GM12878 (cell line): ENCODE measurements at regions not wholly inside any gene's neighbourhood (a gene's known extent, or its start where the extent isn't known, plus 50 kb on each side); places are given as distances from the start of the nearest gene placed in this dataset.
A peak's percentile ranks its signal among the peaks of the same experiment; 100 is the strongest.

Experiments
- ATAC-seq: fragments of 200-7000 bp; cut with Tn5 transposase; 3 replicates; pipeline ENCODE4 v1.9.1; 2020; ENCODE audit warnings: mild to moderate bottlenecking, moderate library complexity
- BruUV-seq: library from RNA; stranded (reverse); fragments of 400-500 nt; replicated peaks from 2 replicates; lab custom pipeline; 2021; lab: Mats Ljungman, UMichigan
- CTCF ChIA-PET: fragments of 300-600 bp; sonication (Branson Sonifier 250); formaldehyde crosslinking; extraction: SDS; loops from one replicate; lab custom pipeline; 2021; ENCODE audit warnings: inconsistent platforms; lab: Yijun Ruan, JAX
- POLR2A ChIA-PET: fragments of 350-600 bp; formaldehyde crosslinking; extraction: SDS; loops from one replicate; lab custom pipeline; 2021; ENCODE audit warnings: inconsistent platforms; lab: Charles Lee
- RAD21 ChIA-PET: fragments of 300-600 bp; sonication (Branson Sonifier 250); formaldehyde crosslinking; loops from one replicate; lab custom pipeline; 2023; ENCODE audit warnings: antibody characterized with exemption; ENCODE audit not compliant: unreplicated experiment; lab: Charles Lee
- SMC1A ChIA-PET: fragments of 300-600 bp; sonication (Branson Sonifier 250); formaldehyde crosslinking; loops from one replicate; lab custom pipeline; 2023; ENCODE audit not compliant: unreplicated experiment, uncharacterized antibody; lab: Charles Lee
- DNase-seq: peaks from one replicate; pipeline ENCODE4 v3.0.0-alpha.2; 2011; ENCODE audit warnings: low read depth, low spot score
- FAIRE-seq: peaks from 3 replicates; lab custom pipeline; 2011; peaks lifted over from hg19 to GRCh38; lab: Jason Lieb, UNC
- H2AFZ ChIP-seq: 2 replicates; pipeline ENCODE4 v1.6.0; 2011; ENCODE audit warnings: low read depth, low read length, control low read depth; ENCODE audit not compliant: control insufficient read depth
- H3K27ac ChIP-seq: 2 replicates; pipeline ENCODE4 v1.5.1; 2011; ENCODE audit warnings: control low read depth; ENCODE audit not compliant: control insufficient read depth, insufficient read depth
- H3K27me3 ChIP-seq, 2 experiments: replicated peaks in 1 of 2; 2 replicates each; pipeline versions ENCODE4 v1.6.0 to v1.6.1; 2011; ENCODE audit warnings: low read length in 1 of 2; ENCODE audit not compliant: control insufficient read depth in 2 of 2, insufficient read depth in 2 of 2
- H3K36me3 ChIP-seq, 2 experiments: 2 replicates each; pipeline ENCODE4 v1.5.1; 2011; ENCODE audit warnings: low read length in 1 of 2; ENCODE audit not compliant: control insufficient read depth in 2 of 2, insufficient read depth in 2 of 2
- H3K4me1 ChIP-seq: 2 replicates; pipeline ENCODE4 v1.6.1; 2011; ENCODE audit warnings: mild to moderate bottlenecking, low read length, moderate library complexity, mixed read lengths; ENCODE audit not compliant: control insufficient read depth, insufficient read depth
- H3K4me2 ChIP-seq: 2 replicates; pipeline ENCODE4 v1.6.0; 2011; ENCODE audit warnings: control low read depth; ENCODE audit not compliant: control insufficient read depth, insufficient read depth
- H3K4me3 ChIP-seq: fragments of 200-600 bp; sonication (generic); 2 replicates; pipeline ENCODE4 v1.5.1; 2016
- H3K79me2 ChIP-seq: 2 replicates; pipeline ENCODE4 v1.6.0; 2011; ENCODE audit warnings: low read length; ENCODE audit not compliant: control insufficient read depth, insufficient read depth
- H3K9ac ChIP-seq: 2 replicates; pipeline ENCODE4 v1.8.0; 2011; ENCODE audit warnings: low read length, control low read depth, mixed read lengths; ENCODE audit not compliant: control insufficient read depth, insufficient read depth
- H3K9me3 ChIP-seq: replicated peaks from 3 replicates; pipeline ENCODE4 v1.5.1; 2011; ENCODE audit warnings: mild to moderate bottlenecking, low read length; ENCODE audit not compliant: control insufficient read depth, insufficient read depth
- H4K20me1 ChIP-seq: 2 replicates; pipeline ENCODE4 v1.6.0; 2011; ENCODE audit not compliant: control insufficient read depth, insufficient read depth
- CBX5 ChIP-seq: sonication (generic); IDR thresholded peaks from 2 replicates; pipeline ENCODE4 v1.6.1; 2016; ENCODE audit warnings: low read depth, moderate library complexity, mild to moderate bottlenecking, inconsistent platforms
- ESRRA ChIP-seq: IDR thresholded peaks from 2 replicates; pipeline ENCODE4 v1.6.1; 2012; ENCODE audit warnings: mild to moderate bottlenecking, low read length, improper control_type of control experiment
- GABPA ChIP-seq: IDR thresholded peaks from 2 replicates; pipeline ENCODE4 v1.6.1; 2014; ENCODE audit warnings: antibody characterized with exemption, low read depth, mild to moderate bottlenecking, inconsistent platforms
- HDAC2 ChIP-seq: fragments of 200-600 bp; sonication (generic); IDR thresholded peaks from 2 replicates; pipeline ENCODE4 v1.6.1; 2017
- MTA2 ChIP-seq: fragments of 450-650 bp; IDR thresholded peaks from 2 replicates; pipeline ENCODE4 v1.6.1; 2016; ENCODE audit warnings: low read depth, mild to moderate bottlenecking, moderate library complexity
- NR2F1 ChIP-seq: fragments of 450-650 bp; conservative IDR thresholded peaks from 2 replicates; pipeline ENCODE4 v1.6.1; 2017; ENCODE audit warnings: mild to moderate bottlenecking
- SIX5 ChIP-seq: IDR thresholded peaks from 2 replicates; pipeline ENCODE4 v1.6.1; 2011; ENCODE audit warnings: mild to moderate bottlenecking, low read depth, low read length, moderate library complexity; ENCODE audit not compliant: severe bottlenecking
- YY1 ChIP-seq: IDR thresholded peaks from 2 replicates; pipeline ENCODE4 v1.6.1; 2011; ENCODE audit warnings: low read depth, mild to moderate bottlenecking, low read length
- ZNF274 ChIP-seq: IDR thresholded peaks from one replicate; pipeline ENCODE4 v1.8.0; 2011; ENCODE audit not compliant: insufficient read length, insufficient read depth
- WGBS: methylation state at CpG from one replicate; pipeline ENCODE4 v1.1.6; 2016; ENCODE audit warnings: low lambda C conversion rate; ENCODE audit not compliant: insufficient replicate concordance, insufficient coverage; ENCODE audit errors: missing lambda C conversion rate; 5-methylcytosine and 5-hydroxymethylcytosine counted together
- in situ Hi-C: fragments of 300-500 bp; cut with MboI; formaldehyde crosslinking; loops from 9 replicates; pipeline ENCODE4 v1.14.3; 2018; ENCODE audit warnings: mixed read lengths
- intact Hi-C: fragments of 100-400 bp; cut with micrococcal nuclease; formaldehyde crosslinking; loops from one replicate; pipeline ENCODE4 v1.14.2; 2022; ENCODE audit not compliant: unreplicated experiment
- TF ChIP-seq, protein P1 (sequence below): IDR thresholded peaks from 2 replicates; pipeline ENCODE4 v1.6.1; 2011; ENCODE audit warnings: low read depth, mild to moderate bottlenecking, low read length, moderate library complexity, borderline replicate concordance; ENCODE audit errors: extremely low read depth
- TF ChIP-seq, protein P2 (sequence below): IDR thresholded peaks from 2 replicates; pipeline ENCODE4 v1.6.1; 2011; ENCODE audit warnings: borderline replicate concordance, low read depth, mild to moderate bottlenecking, moderate library complexity, low read length; ENCODE audit not compliant: insufficient read depth, poor library complexity, severe bottlenecking
- TF ChIP-seq, protein P3 (sequence below): IDR thresholded peaks from 2 replicates; pipeline ENCODE4 v1.6.1; 2012; ENCODE audit warnings: low read depth, low read length, improper control_type of control experiment
- TF ChIP-seq, protein P4 (sequence below): fragments of 450-650 bp; formaldehyde crosslinking; IDR thresholded peaks from 2 replicates; pipeline ENCODE4 v1.5.0; 2022; ENCODE audit warnings: mild to moderate bottlenecking, missing genetic modification characterization

DNA sequence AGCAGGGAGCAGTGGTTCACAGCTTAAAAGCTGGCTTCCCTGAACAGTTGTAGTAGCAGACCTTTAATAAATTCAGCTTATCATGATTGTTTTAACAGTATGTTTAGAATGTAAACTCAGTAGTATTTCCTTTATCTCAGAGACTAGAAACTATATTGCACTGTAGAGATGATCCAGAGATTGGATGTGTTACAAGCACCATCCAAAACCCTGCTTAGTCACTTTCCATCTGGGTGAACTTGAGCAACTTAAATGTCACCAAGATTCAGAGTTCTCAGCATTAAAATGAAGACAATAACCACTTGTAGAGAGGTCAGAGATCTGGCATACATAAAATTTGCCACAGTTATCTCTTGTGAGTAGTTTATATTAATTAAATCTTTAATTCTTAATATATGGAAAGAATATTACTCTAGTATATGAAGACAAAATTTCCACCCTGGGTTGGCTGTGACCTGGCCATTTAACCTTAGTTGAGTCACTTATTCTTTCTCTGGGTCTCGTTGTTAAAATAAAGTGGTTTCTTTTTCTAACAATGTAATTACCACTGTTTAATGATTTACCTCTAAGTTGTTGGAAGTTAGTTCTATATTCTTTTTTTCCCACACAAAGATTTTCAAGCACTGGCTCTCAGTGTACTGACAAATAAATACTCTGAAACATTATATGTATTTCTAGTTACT is 239.2 kb upstream of the FKBP1C start:
- Histone ChIP-seq H3K27ac (no peak overlapping the region), H3K4me3 (no peak overlapping the region), H3K9ac (no peak overlapping the region), H2AFZ (no peak overlapping the region), H3K4me2 (no peak overlapping the region), H3K79me2 (no peaks in the 10 kb centered on the region), H3K4me1 (no peaks in the 10 kb centered on the region), H4K20me1 (no peaks in the 10 kb centered on the region), H3K9me3 (no peaks in the 10 kb centered on the region), H3K36me3 (no peaks in the 10 kb centered on the region), H3K27me3 (no peaks in the 10 kb centered on the region)
- peak; percentile 65 for ATAC-seq
- in situ Hi-C loops (no loop called here), intact Hi-C loops (loop anchor here (5.0 to 10.0 kb wide), 3 partner anchors 125 to 543 kb away; no protein-coding TSS in a partner anchor)
- no peak for DNase-seq
- no TSS peak for BruUV-seq
- ChIA-PET RAD21 (interaction anchor here (0.6 to 4.7 kb wide), 3 partner anchors 11 to 124 kb away, joined by 3 to 24 read pairs (median 5); no protein-coding TSS in a partner anchor), POLR2A (no interaction called here), CTCF (interaction anchor here (1.0 kb wide), 1 partner anchor 8 kb away, joined by 4 read pairs; no protein-coding TSS in a partner anchor), SMC1A (interaction anchor here (0.6 to 1.7 kb wide), 8 partner anchors 8 to 300 kb away, joined by 3 to 6 read pairs (median 3); no protein-coding TSS in a partner anchor)
- peak; percentile 78 for FAIRE-seq
- WGBS, result 8% methylated on average over 1 of the region's 1 CpG
- TF ChIP-seq YY1 (no peak), GABPA (no peak), MTA2 (peak; percentile 74; the same call in 1 of the 2 replicates), SIX5 (no peak), CBX5 (no peak), ESRRA (no peak), HDAC2 (no peak), NR2F1 (peak; percentile 55; the same call in 1 of the 2 replicates), ZNF274 (no peak)
- TF ChIP-seq, protein P1, sequence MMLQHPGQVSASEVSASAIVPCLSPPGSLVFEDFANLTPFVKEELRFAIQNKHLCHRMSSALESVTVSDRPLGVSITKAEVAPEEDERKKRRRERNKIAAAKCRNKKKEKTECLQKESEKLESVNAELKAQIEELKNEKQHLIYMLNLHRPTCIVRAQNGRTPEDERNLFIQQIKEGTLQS, result no peak
- TF ChIP-seq, protein P2, sequence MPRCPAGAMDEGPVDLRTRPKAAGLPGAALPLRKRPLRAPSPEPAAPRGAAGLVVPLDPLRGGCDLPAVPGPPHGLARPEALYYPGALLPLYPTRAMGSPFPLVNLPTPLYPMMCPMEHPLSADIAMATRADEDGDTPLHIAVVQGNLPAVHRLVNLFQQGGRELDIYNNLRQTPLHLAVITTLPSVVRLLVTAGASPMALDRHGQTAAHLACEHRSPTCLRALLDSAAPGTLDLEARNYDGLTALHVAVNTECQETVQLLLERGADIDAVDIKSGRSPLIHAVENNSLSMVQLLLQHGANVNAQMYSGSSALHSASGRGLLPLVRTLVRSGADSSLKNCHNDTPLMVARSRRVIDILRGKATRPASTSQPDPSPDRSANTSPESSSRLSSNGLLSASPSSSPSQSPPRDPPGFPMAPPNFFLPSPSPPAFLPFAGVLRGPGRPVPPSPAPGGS, result no peak
- TF ChIP-seq, protein P3, sequence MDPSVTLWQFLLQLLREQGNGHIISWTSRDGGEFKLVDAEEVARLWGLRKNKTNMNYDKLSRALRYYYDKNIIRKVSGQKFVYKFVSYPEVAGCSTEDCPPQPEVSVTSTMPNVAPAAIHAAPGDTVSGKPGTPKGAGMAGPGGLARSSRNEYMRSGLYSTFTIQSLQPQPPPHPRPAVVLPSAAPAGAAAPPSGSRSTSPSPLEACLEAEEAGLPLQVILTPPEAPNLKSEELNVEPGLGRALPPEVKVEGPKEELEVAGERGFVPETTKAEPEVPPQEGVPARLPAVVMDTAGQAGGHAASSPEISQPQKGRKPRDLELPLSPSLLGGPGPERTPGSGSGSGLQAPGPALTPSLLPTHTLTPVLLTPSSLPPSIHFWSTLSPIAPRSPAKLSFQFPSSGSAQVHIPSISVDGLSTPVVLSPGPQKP, result no peak
- TF ChIP-seq, protein P4, sequence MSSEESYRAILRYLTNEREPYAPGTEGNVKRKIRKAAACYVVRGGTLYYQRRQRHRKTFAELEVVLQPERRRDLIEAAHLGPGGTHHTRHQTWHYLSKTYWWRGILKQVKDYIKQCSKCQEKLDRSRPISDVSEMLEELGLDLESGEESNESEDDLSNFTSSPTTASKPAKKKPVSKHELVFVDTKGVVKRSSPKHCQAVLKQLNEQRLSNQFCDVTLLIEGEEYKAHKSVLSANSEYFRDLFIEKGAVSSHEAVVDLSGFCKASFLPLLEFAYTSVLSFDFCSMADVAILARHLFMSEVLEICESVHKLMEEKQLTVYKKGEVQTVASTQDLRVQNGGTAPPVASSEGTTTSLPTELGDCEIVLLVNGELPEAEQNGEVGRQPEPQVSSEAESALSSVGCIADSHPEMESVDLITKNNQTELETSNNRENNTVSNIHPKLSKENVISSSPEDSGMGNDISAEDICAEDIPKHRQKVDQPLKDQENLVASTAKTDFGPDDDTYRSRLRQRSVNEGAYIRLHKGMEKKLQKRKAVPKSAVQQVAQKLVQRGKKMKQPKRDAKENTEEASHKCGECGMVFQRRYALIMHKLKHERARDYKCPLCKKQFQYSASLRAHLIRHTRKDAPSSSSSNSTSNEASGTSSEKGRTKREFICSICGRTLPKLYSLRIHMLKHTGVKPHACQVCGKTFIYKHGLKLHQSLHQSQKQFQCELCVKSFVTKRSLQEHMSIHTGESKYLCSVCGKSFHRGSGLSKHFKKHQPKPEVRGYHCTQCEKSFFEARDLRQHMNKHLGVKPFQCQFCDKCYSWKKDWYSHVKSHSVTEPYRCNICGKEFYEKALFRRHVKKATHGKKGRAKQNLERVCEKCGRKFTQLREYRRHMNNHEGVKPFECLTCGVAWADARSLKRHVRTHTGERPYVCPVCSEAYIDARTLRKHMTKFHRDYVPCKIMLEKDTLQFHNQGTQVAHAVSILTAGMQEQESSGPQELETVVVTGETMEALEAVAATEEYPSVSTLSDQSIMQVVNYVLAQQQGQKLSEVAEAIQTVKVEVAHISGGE, result no peak
